Upper lobe of right lung (tissue), 1 donor: ENCODE measurements at regions not wholly inside any gene's neighbourhood (a gene's known extent, or its start where the extent isn't known, plus 50 kb on each side); places are given as distances from the start of the nearest gene placed in this dataset.

Experiments
- ATAC-seq: fragments of 200-7000 bp; cut with Tn5 transposase; one replicate; pipeline ENCODE4 v1.9.1; 2020; ENCODE audit warnings: mild to moderate bottlenecking, moderate library complexity
- DNase-seq: peaks from one replicate; pipeline ENCODE4 v3.0.0-alpha.2; 2020
- H3K27ac ChIP-seq: fragments of 200-600 bp; one replicate; pipeline ENCODE4 v1.8.0; 2022
- H3K27me3 ChIP-seq: fragments of 200-600 bp; one replicate; pipeline ENCODE4 v1.8.0; 2022; ENCODE audit warnings: mild to moderate bottlenecking
- H3K36me3 ChIP-seq: fragments of 200-600 bp; one replicate; pipeline ENCODE4 v1.8.0; 2022
- H3K4me1 ChIP-seq: fragments of 200-600 bp; one replicate; pipeline ENCODE4 v1.8.0; 2022
- H3K4me3 ChIP-seq: fragments of 200-600 bp; one replicate; pipeline ENCODE4 v1.8.0; 2022; ENCODE audit warnings: mild to moderate bottlenecking
- H3K9me3 ChIP-seq: fragments of 200-600 bp; one replicate; pipeline ENCODE4 v1.8.0; 2022
- CTCF ChIP-seq: fragments of 200-600 bp; IDR thresholded peaks from one replicate; pipeline ENCODE4 v1.8.0; 2022; ENCODE audit warnings: antibody characterized with exemption
- intact Hi-C: fragments of 100-400 bp; cut with DNase I; formaldehyde crosslinking; loops from one replicate; pipeline ENCODE4 v1.11.0; 2022
- donor health status: DM: no; HTN: yes; CAD: no; lungs with severe emphysema.

- no peak for TF ChIP-seq CTCF
- H3K27me3 ChIP-seq: no peaks in the 10 kb centered on the region
- no peaks in the 10 kb centered on the region for H3K9me3 ChIP-seq
- no peaks in the 10 kb centered on the region for H3K36me3 ChIP-seq
- ATAC-seq (no peak), DNase-seq (no peak)
- H3K27ac ChIP-seq: no peak overlapping the region
- intact Hi-C loops: no loop called here
- H3K4me1 ChIP-seq: no peaks in the 10 kb centered on the region
- no peak overlapping the region for H3K4me3 ChIP-seq
These were observed 326.4 kb downstream of the CYRIA start for GRCh38 chr2:16339206-16339605.

- no peak for DNase-seq
- Histone ChIP-seq H3K4me3 (no peak overlapping the region), H3K27me3 (no peaks in the 10 kb centered on the region), H3K27ac (no peak overlapping the region), H3K36me3 (no peaks in the 10 kb centered on the region), H3K4me1 (no peaks in the 10 kb centered on the region), H3K9me3 (no peaks in the 10 kb centered on the region)
- no peak for ATAC-seq
- intact Hi-C loops: no loop called here
- TF ChIP-seq CTCF: no peak
These were observed 327.6 kb downstream of the CYRIA start for GRCh38 chr2:16338026-16338425.

- Histone ChIP-seq H3K4me1 (no peaks in the 10 kb centered on the region), H3K27ac (no peak overlapping the region), H3K27me3 (no peaks in the 10 kb centered on the region), H3K9me3 (no peaks in the 10 kb centered on the region), H3K36me3 (no peaks in the 10 kb centered on the region), H3K4me3 (no peak overlapping the region)
- TF ChIP-seq CTCF: no peak
- DNase-seq: no peak
- intact Hi-C loops: no loop called here
- ATAC-seq: no peak
These were observed 328.7 kb downstream of the CYRIA start for GRCh38 chr2:16336916-16337315.

- H3K27me3 ChIP-seq: no peaks in the 10 kb centered on the region
- no peaks in the 10 kb centered on the region for H3K36me3 ChIP-seq
- intact Hi-C loops: no loop called here
- no peak overlapping the region for H3K4me3 ChIP-seq
- no peaks in the 10 kb centered on the region for H3K4me1 ChIP-seq
- no peak for TF ChIP-seq CTCF
- H3K27ac ChIP-seq: no peak overlapping the region
- H3K9me3 ChIP-seq: no peaks in the 10 kb centered on the region
- ATAC-seq (no peak), DNase-seq (no peak)
These were observed 329.1 kb downstream of the CYRIA start for GRCh38 chr2:16336491-16336890.

- H3K36me3 ChIP-seq: no peaks in the 10 kb centered on the region
- no peak for TF ChIP-seq CTCF
- H3K27ac ChIP-seq: no peak overlapping the region
- no peaks in the 10 kb centered on the region for H3K27me3 ChIP-seq
- H3K4me1 ChIP-seq: no peaks in the 10 kb centered on the region
- intact Hi-C loops: no loop called here
- H3K9me3 ChIP-seq: no peaks in the 10 kb centered on the region
- DNase-seq (no peak), ATAC-seq (no peak)
- no peak overlapping the region for H3K4me3 ChIP-seq
These were observed 329.7 kb downstream of the CYRIA start for GRCh38 chr2:16335947-16336346.

- intact Hi-C loops: no loop called here
- no peak for ATAC-seq
- H3K4me3 ChIP-seq: no peak overlapping the region
These were observed 330.1 kb downstream of the CYRIA start for GRCh38 chr2:16335604-16335930.

More at GRCh38 chr2:16335604-16335930, 330.1 kb downstream of the CYRIA start:
- Histone ChIP-seq H3K27me3 (no peaks in the 10 kb centered on the region), H3K36me3 (no peaks in the 10 kb centered on the region), H3K4me1 (no peaks in the 10 kb centered on the region), H3K27ac (no peak overlapping the region), H3K9me3 (no peaks in the 10 kb centered on the region)
- DNase-seq: no peak
- TF ChIP-seq CTCF: no peak
